Mononuclear cell (primary cell): ENCODE measurements at regions not wholly inside any gene's neighbourhood (a gene's known extent, or its start where the extent isn't known, plus 50 kb on each side); places are given as distances from the start of the nearest gene placed in this dataset.

Source experiments
- H3K27me3 ChIP-seq: 2 replicates; pipeline ENCODE4 v1.6.0; 2011; ENCODE audit warnings: low read length, control low read depth; ENCODE audit not compliant: insufficient read depth
- H3K4me1 ChIP-seq: 2 replicates; pipeline ENCODE4 v1.5.1; 2011; ENCODE audit warnings: mild to moderate bottlenecking, low read length, control low read depth; ENCODE audit not compliant: insufficient read depth
- H3K4me3 ChIP-seq: 2 replicates; pipeline ENCODE4 v1.5.1; 2011; ENCODE audit warnings: mild to moderate bottlenecking, low read length, moderate library complexity
- H3K9me3 ChIP-seq: 2 replicates; pipeline ENCODE4 v1.5.1; 2011; ENCODE audit warnings: low read depth, mild to moderate bottlenecking, control low read depth, low read length

GRCh38 chr9:108666240-108666784, 189.5 kb downstream of the ACTL7B start:
- Histone ChIP-seq H3K9me3 (no peaks in the 10 kb centered on the region), H3K4me1 (no peaks in the 10 kb centered on the region), H3K27me3 (no peaks in the 10 kb centered on the region), H3K4me3 (no peak overlapping the region)

GRCh38 chr9:108665521-108666239, 190.1 kb downstream of the ACTL7B start:
- Histone ChIP-seq H3K27me3 (no peaks in the 10 kb centered on the region), H3K4me3 (no peak overlapping the region)

GRCh38 chr9:108664309-108665255, 191.2 kb downstream of the ACTL7B start:
- no peaks in the 10 kb centered on the region for H3K9me3 ChIP-seq
- H3K4me3 ChIP-seq = no peak overlapping the region
- H3K27me3 ChIP-seq = no peaks in the 10 kb centered on the region
- H3K4me1 ChIP-seq = no peaks in the 10 kb centered on the region

More at GRCh38 chr9:108665521-108666239, 190.1 kb downstream of the ACTL7B start:
- Histone ChIP-seq H3K9me3 (no peaks in the 10 kb centered on the region), H3K4me1 (no peaks in the 10 kb centered on the region)

GRCh38 chr9:108663422-108663821, 192.4 kb downstream of the ACTL7B start:
- Histone ChIP-seq H3K4me1 (no peaks in the 10 kb centered on the region), H3K9me3 (no peaks in the 10 kb centered on the region), H3K4me3 (no peak overlapping the region), H3K27me3 (no peaks in the 10 kb centered on the region)

- Histone ChIP-seq H3K4me3 (no peak overlapping the region), H3K4me1 (no peaks in the 10 kb centered on the region), H3K27me3 (no peaks in the 10 kb centered on the region), H3K9me3 (no peaks in the 10 kb centered on the region)
Measured at GRCh38 chr9:108662956-108663355, 192.8 kb downstream of the ACTL7B start.

- Histone ChIP-seq H3K4me3 (no peak overlapping the region), H3K4me1 (no peaks in the 10 kb centered on the region), H3K27me3 (no peaks in the 10 kb centered on the region), H3K9me3 (no peaks in the 10 kb centered on the region)
Measured at GRCh38 chr9:108662091-108662875, 193.5 kb downstream of the ACTL7B start.

GRCh38 chr9:108656566-108656965, 199.2 kb downstream of the ACTL7B start:
- Histone ChIP-seq H3K9me3 (no peaks in the 10 kb centered on the region), H3K4me1 (peaks cover 3% of the 10 kb centered on the region), H3K4me3 (no peak overlapping the region), H3K27me3 (no peaks in the 10 kb centered on the region)

GRCh38 chr9:108655818-108656217, 200.0 kb downstream of the ACTL7B start:
- no peaks in the 10 kb centered on the region for H3K9me3 ChIP-seq
- peaks cover 3% of the 10 kb centered on the region for H3K4me1 ChIP-seq
- no peaks in the 10 kb centered on the region for H3K27me3 ChIP-seq
- no peak overlapping the region for H3K4me3 ChIP-seq

GRCh38 chr9:108654566-108654965, 201.2 kb downstream of the ACTL7B start:
- H3K9me3 ChIP-seq = no peaks in the 10 kb centered on the region
- H3K27me3 ChIP-seq = no peaks in the 10 kb centered on the region
- H3K4me3 ChIP-seq = no peak overlapping the region
- peaks cover 3% of the 10 kb centered on the region for H3K4me1 ChIP-seq

- peaks cover 3% of the 10 kb centered on the region for H3K4me1 ChIP-seq
- no peak overlapping the region for H3K4me3 ChIP-seq
- H3K9me3 ChIP-seq = no peaks in the 10 kb centered on the region
- H3K27me3 ChIP-seq = no peaks in the 10 kb centered on the region
Measured at GRCh38 chr9:108652851-108653250, 202.9 kb downstream of the ACTL7B start.

- Histone ChIP-seq H3K27me3 (no peaks in the 10 kb centered on the region), H3K4me1 (peaks cover 3% of the 10 kb centered on the region), H3K9me3 (no peaks in the 10 kb centered on the region), H3K4me3 (no peak overlapping the region)
Measured at GRCh38 chr9:108650826-108651225, 205.0 kb downstream of the ACTL7B start.

- peaks cover 24% of the 10 kb centered on the region for H3K4me1 ChIP-seq
Measured at GRCh38 chr9:108645520-108645919, 210.3 kb downstream of the ACTL7B start.

GRCh38 chr9:108643731-108644510, 211.9 kb downstream of the ACTL7B start:
- H3K9me3 ChIP-seq = no peaks in the 10 kb centered on the region
- no peak overlapping the region for H3K4me3 ChIP-seq
- H3K4me1 ChIP-seq = peaks cover 36% of the 10 kb centered on the region
- no peaks in the 10 kb centered on the region for H3K27me3 ChIP-seq

More at GRCh38 chr9:108645520-108645919, 210.3 kb downstream of the ACTL7B start:
- Histone ChIP-seq H3K4me3 (no peak overlapping the region), H3K27me3 (no peaks in the 10 kb centered on the region), H3K9me3 (no peaks in the 10 kb centered on the region)

GRCh38 chr9:108642871-108643270, 212.9 kb downstream of the ACTL7B start:
- H3K27me3 ChIP-seq = no peaks in the 10 kb centered on the region
- no peaks in the 10 kb centered on the region for H3K9me3 ChIP-seq
- H3K4me1 ChIP-seq = peaks cover 36% of the 10 kb centered on the region
- no peak overlapping the region for H3K4me3 ChIP-seq
